Loucy (cell line): ENCODE measurements at regions not wholly inside any gene's neighbourhood (a gene's known extent, or its start where the extent isn't known, plus 50 kb on each side); places are given as distances from the start of the nearest gene placed in this dataset.

ENCODE experiments used
- H2AFZ ChIP-seq: fragments of 200-600 bp; sonication (generic); 2 replicates; pipeline ENCODE4 v1.6.0; 2016; ENCODE audit warnings: antibody characterized with exemption, mild to moderate bottlenecking, low read length, moderate library complexity
- H3F3A ChIP-seq: fragments of 200-600 bp; 2 replicates; pipeline ENCODE4 v1.6.0; 2016; ENCODE audit warnings: antibody characterized with exemption, low read depth, mild to moderate bottlenecking
- H3K27me3 ChIP-seq: fragments of 200-600 bp; sonication (generic); 2 replicates; pipeline ENCODE4 v1.6.1; 2014; ENCODE audit warnings: low read length, mild to moderate bottlenecking; ENCODE audit not compliant: insufficient read depth, poor library complexity, severe bottlenecking
- H3K36me3 ChIP-seq: fragments of 200-600 bp; sonication (generic); 2 replicates; pipeline ENCODE4 v1.6.1; 2016; ENCODE audit warnings: low read length; ENCODE audit not compliant: insufficient read depth
- H3K4me1 ChIP-seq: fragments of 200-600 bp; sonication (generic); 2 replicates; pipeline ENCODE4 v1.5.1; 2014; ENCODE audit warnings: low read length, mild to moderate bottlenecking; ENCODE audit not compliant: insufficient read depth, poor library complexity, severe bottlenecking
- H3K4me2 ChIP-seq: fragments of 200-600 bp; sonication (generic); 2 replicates; pipeline ENCODE4 v1.6.0; 2014; ENCODE audit warnings: antibody characterized with exemption, low read length, low read depth, mild to moderate bottlenecking; ENCODE audit not compliant: poor library complexity, severe bottlenecking
- H3K4me3 ChIP-seq: fragments of 200-600 bp; sonication (generic); 2 replicates; pipeline ENCODE4 v1.5.1; 2014; ENCODE audit warnings: low read length, mild to moderate bottlenecking, mixed read lengths; ENCODE audit not compliant: poor library complexity, severe bottlenecking
- H3K79me2 ChIP-seq: fragments of 200-600 bp; sonication (generic); 2 replicates; pipeline ENCODE4 v1.6.1; 2014; ENCODE audit warnings: low read length; ENCODE audit not compliant: insufficient read depth
- H3K9ac ChIP-seq: fragments of 200-600 bp; sonication (generic); 2 replicates; pipeline ENCODE4 v1.6.0; 2014; ENCODE audit warnings: mild to moderate bottlenecking, low read depth, low read length, moderate library complexity; ENCODE audit not compliant: poor library complexity, severe bottlenecking
- H3K9me2 ChIP-seq: fragments of 200-600 bp; sonication (generic); replicated peaks from 2 replicates; pipeline ENCODE4 v1.6.1; 2016; ENCODE audit warnings: low read depth, low read length, mixed read lengths
- H3K9me3 ChIP-seq: fragments of 200-600 bp; sonication (generic); 2 replicates; pipeline ENCODE4 v1.6.1; 2014; ENCODE audit warnings: mild to moderate bottlenecking, antibody characterized with exemption, low read length, low read depth; ENCODE audit not compliant: insufficient read depth
- H4K20me1 ChIP-seq: fragments of 200-600 bp; sonication (generic); 2 replicates; pipeline ENCODE4 v1.6.0; 2014; ENCODE audit warnings: antibody characterized with exemption, low read length, mild to moderate bottlenecking; ENCODE audit not compliant: insufficient read depth, poor library complexity, severe bottlenecking
- CTCF ChIP-seq: fragments of 200-600 bp; sonication (generic); conservative IDR thresholded peaks from 2 replicates; pipeline ENCODE4 v1.5.1; 2014; ENCODE audit warnings: mild to moderate bottlenecking, antibody characterized with exemption, low read length
- EZH2phosphoT487 ChIP-seq: fragments of 200-600 bp; IDR thresholded peaks from 2 replicates; pipeline ENCODE4 v1.6.1; 2018; ENCODE audit warnings: antibody characterized with exemption, mild to moderate bottlenecking, moderate library complexity, borderline replicate concordance

DNA sequence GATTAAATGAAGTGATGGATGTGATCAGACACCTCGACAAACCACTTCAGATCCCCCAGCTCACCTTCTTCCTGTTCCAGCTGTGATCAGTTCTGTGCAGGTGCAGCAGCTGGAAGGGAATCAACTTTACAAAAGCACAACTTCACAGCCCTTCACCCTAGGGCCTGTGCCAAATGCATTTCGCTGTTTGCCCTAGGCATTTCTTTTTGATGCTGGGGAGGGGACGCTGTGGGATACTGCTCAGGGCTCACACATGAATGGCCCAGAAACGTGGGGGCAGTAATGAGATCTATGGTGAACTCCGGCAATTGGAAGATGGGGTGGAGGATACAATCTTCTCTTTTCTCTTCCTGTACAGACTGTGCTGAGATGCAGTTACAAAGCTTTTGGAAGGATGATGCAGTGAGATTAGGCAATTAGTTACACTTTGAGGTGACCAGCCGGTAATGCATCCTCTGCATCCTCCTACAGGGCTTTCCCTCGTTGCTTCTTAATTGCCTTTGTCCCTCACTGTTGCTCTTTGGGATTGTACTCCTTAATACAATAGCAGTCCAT, 215.1 kb upstream of the PITX2 start:
- Histone ChIP-seq H3K9me2 (no peaks in the 10 kb centered on the region), H3K27me3 (no peaks in the 10 kb centered on the region), H3K9me3 (no peaks in the 10 kb centered on the region), H2AFZ (no peak overlapping the region), H4K20me1 (no peaks in the 10 kb centered on the region), H3K4me1 (no peaks in the 10 kb centered on the region), H3K9ac (no peak overlapping the region), H3K79me2 (no peaks in the 10 kb centered on the region), H3K4me3 (no peak overlapping the region), H3K36me3 (no peaks in the 10 kb centered on the region), H3K4me2 (no peak overlapping the region), H3F3A (no peaks in the 10 kb centered on the region)
- TF ChIP-seq EZH2phosphoT487 (no peak), CTCF (no peak)

- Histone ChIP-seq H3K4me1 (no peaks in the 10 kb centered on the region), H3K4me2 (no peak overlapping the region)
- no peak for TF ChIP-seq CTCF
- TF ChIP-seq EZH2phosphoT487 = no peak
Observed at GRCh38 chr4:110840221-110840654, 217.4 kb upstream of the PITX2 start.

DNA sequence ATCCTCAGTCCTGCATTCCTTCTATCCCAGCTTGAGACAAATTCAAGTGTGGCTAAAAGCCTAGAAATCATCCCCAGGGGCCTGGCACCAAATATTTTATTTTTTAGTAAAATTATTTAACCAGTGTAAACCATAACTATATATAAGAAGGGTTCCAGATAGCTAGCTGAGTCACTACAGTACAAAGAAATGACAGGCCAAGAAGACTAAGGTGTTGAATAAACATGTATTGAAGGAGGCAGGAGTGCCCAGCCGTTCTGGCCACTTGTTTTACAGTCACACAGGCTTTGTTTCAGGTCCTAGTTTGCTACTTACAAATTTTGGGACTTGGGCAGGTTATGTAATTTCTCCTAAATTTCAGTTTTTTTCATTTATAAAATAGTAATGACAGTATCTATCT, 225.9 kb upstream of the PITX2 start:
- H3K4me2 ChIP-seq = no peak overlapping the region
- no peak for TF ChIP-seq EZH2phosphoT487
- TF ChIP-seq CTCF = no peak
- H2AFZ ChIP-seq = no peak overlapping the region
- H3K4me1 ChIP-seq = no peaks in the 10 kb centered on the region
- no peaks in the 10 kb centered on the region for H3K9me3 ChIP-seq
- no peak overlapping the region for H3K4me3 ChIP-seq
- H3K9ac ChIP-seq = no peak overlapping the region
- no peaks in the 10 kb centered on the region for H3K9me2 ChIP-seq
- H4K20me1 ChIP-seq = no peaks in the 10 kb centered on the region
- H3K79me2 ChIP-seq = no peaks in the 10 kb centered on the region
- H3K36me3 ChIP-seq = no peaks in the 10 kb centered on the region
- no peaks in the 10 kb centered on the region for H3K27me3 ChIP-seq
- no peaks in the 10 kb centered on the region for H3F3A ChIP-seq

More at GRCh38 chr4:110840221-110840654, 217.4 kb upstream of the PITX2 start:
- Histone ChIP-seq H3K27me3 (no peaks in the 10 kb centered on the region), H3K9ac (no peak overlapping the region), H2AFZ (no peak overlapping the region), H3K79me2 (no peaks in the 10 kb centered on the region), H3K36me3 (no peaks in the 10 kb centered on the region), H3K9me3 (no peaks in the 10 kb centered on the region), H3K9me2 (no peaks in the 10 kb centered on the region), H3K4me3 (no peak overlapping the region), H3F3A (no peaks in the 10 kb centered on the region), H4K20me1 (no peaks in the 10 kb centered on the region)
